IPS DF 6.9 (cell line): ENCODE measurements at regions not wholly inside any gene's neighbourhood (a gene's known extent, or its start where the extent isn't known, plus 50 kb on each side); places are given as distances from the start of the nearest gene placed in this dataset.

ENCODE experiments used
- DNase-seq: peaks from one replicate; pipeline ENCODE4 v3.0.0-alpha.2; 2013; ENCODE audit warnings: low read depth, low spot score
- H3K27ac ChIP-seq: one replicate; pipeline ENCODE4 v1.5.1; 2013; ENCODE audit warnings: low read length, control low read depth
- H3K27me3 ChIP-seq: 2 replicates; pipeline ENCODE4 v1.6.1; 2013; ENCODE audit warnings: mild to moderate bottlenecking, low read length; ENCODE audit not compliant: control insufficient read depth, insufficient read depth
- H3K36me3 ChIP-seq: 2 replicates; pipeline ENCODE4 v1.6.1; 2013; ENCODE audit warnings: low read length; ENCODE audit not compliant: control insufficient read depth, insufficient read depth
- H3K4me1 ChIP-seq: 2 replicates; pipeline ENCODE4 v1.6.1; 2013; ENCODE audit warnings: low read length; ENCODE audit not compliant: control insufficient read depth, insufficient read depth
- H3K4me3 ChIP-seq: 2 replicates; pipeline ENCODE4 v1.5.1; 2013; ENCODE audit warnings: mild to moderate bottlenecking, low read length
- H3K9me3 ChIP-seq: 2 replicates; pipeline ENCODE4 v1.6.1; 2013; ENCODE audit warnings: low read length, inconsistent platforms; ENCODE audit not compliant: control insufficient read depth, insufficient read depth
- WGBS: extraction: QIAGEN DNeasy Blood & Tissue Kit; methylation state at CpG from one replicate; pipeline ENCODE4 v1.1.7; 2013; ENCODE audit warnings: mixed read lengths, missing lambda C conversion rate; ENCODE audit not compliant: insufficient read length, insufficient coverage; 5-methylcytosine and 5-hydroxymethylcytosine counted together

- Histone ChIP-seq H3K4me3 (no peak overlapping the region), H3K4me1 (no peaks in the 10 kb centered on the region), H3K36me3 (no peaks in the 10 kb centered on the region), H3K27me3 (no peaks in the 10 kb centered on the region), H3K27ac (no peak overlapping the region), H3K9me3 (no peaks in the 10 kb centered on the region)
- DNase-seq: no peak
Observed at GRCh38 chr6:113331021-113331420, 526.1 kb upstream of the MARCKS start.

GRCh38 chr6:113338644-113339043, 518.5 kb upstream of the MARCKS start:
- no peak overlapping the region for H3K4me3 ChIP-seq
- no peaks in the 10 kb centered on the region for H3K4me1 ChIP-seq
- H3K27me3 ChIP-seq: no peaks in the 10 kb centered on the region
- no peak for DNase-seq
- no peaks in the 10 kb centered on the region for H3K36me3 ChIP-seq
- H3K27ac ChIP-seq: no peak overlapping the region
- H3K9me3 ChIP-seq: no peaks in the 10 kb centered on the region

GRCh38 chr6:113339209-113339608, 517.9 kb upstream of the MARCKS start:
- Histone ChIP-seq H3K27ac (no peak overlapping the region), H3K27me3 (no peaks in the 10 kb centered on the region), H3K4me1 (no peaks in the 10 kb centered on the region)

GRCh38 chr6:113340371-113340770, 516.8 kb upstream of the MARCKS start:
- no CpG with 5 or more reads among the region's 4 CpGs for WGBS
- H3K27me3 ChIP-seq: no peaks in the 10 kb centered on the region
- H3K9me3 ChIP-seq: no peaks in the 10 kb centered on the region
- no peak overlapping the region for H3K27ac ChIP-seq
- no peaks in the 10 kb centered on the region for H3K36me3 ChIP-seq
- H3K4me3 ChIP-seq: no peak overlapping the region
- no peak for DNase-seq
- no peaks in the 10 kb centered on the region for H3K4me1 ChIP-seq

More at GRCh38 chr6:113339209-113339608, 517.9 kb upstream of the MARCKS start:
- Histone ChIP-seq H3K4me3 (no peak overlapping the region), H3K36me3 (no peaks in the 10 kb centered on the region), H3K9me3 (no peaks in the 10 kb centered on the region)
- DNase-seq: no peak

- Histone ChIP-seq H3K27me3 (no peaks in the 10 kb centered on the region), H3K27ac (no peak overlapping the region), H3K4me3 (no peak overlapping the region), H3K4me1 (no peaks in the 10 kb centered on the region), H3K9me3 (no peaks in the 10 kb centered on the region), H3K36me3 (no peaks in the 10 kb centered on the region)
- WGBS: no CpG with 5 or more reads among the region's 1 CpG
- DNase-seq: no peak
Observed at GRCh38 chr6:113343940-113344339, 513.2 kb upstream of the MARCKS start.

GRCh38 chr6:113344969-113345368, 512.2 kb upstream of the MARCKS start:
- Histone ChIP-seq H3K27ac (no peak overlapping the region), H3K9me3 (no peaks in the 10 kb centered on the region), H3K36me3 (no peaks in the 10 kb centered on the region), H3K4me1 (no peaks in the 10 kb centered on the region), H3K27me3 (no peaks in the 10 kb centered on the region), H3K4me3 (no peak overlapping the region)
- WGBS: no CpG with 5 or more reads among the region's 2 CpGs
- DNase-seq: no peak

- Histone ChIP-seq H3K27ac (no peak overlapping the region), H3K36me3 (no peaks in the 10 kb centered on the region), H3K9me3 (no peaks in the 10 kb centered on the region), H3K4me1 (no peaks in the 10 kb centered on the region), H3K4me3 (no peak overlapping the region), H3K27me3 (no peaks in the 10 kb centered on the region)
- no peak for DNase-seq
- no CpG with 5 or more reads among the region's 3 CpGs for WGBS
Observed at GRCh38 chr6:113347436-113347835, 509.7 kb upstream of the MARCKS start.

GRCh38 chr6:113350461-113350860, 506.7 kb upstream of the MARCKS start:
- no peak overlapping the region for H3K27ac ChIP-seq
- no peak for DNase-seq

GRCh38 chr6:113351173-113351834, 505.8 kb upstream of the MARCKS start:
- Histone ChIP-seq H3K4me3 (no peak overlapping the region), H3K9me3 (no peaks in the 10 kb centered on the region), H3K4me1 (no peaks in the 10 kb centered on the region), H3K27me3 (no peaks in the 10 kb centered on the region), H3K27ac (no peak overlapping the region), H3K36me3 (no peaks in the 10 kb centered on the region)
- DNase-seq: no peak
- no CpG with 5 or more reads among the region's 4 CpGs for WGBS

More at GRCh38 chr6:113350461-113350860, 506.7 kb upstream of the MARCKS start:
- WGBS: no CpG with 5 or more reads among the region's 1 CpG
- H3K9me3 ChIP-seq: no peaks in the 10 kb centered on the region
- H3K4me1 ChIP-seq: no peaks in the 10 kb centered on the region
- no peaks in the 10 kb centered on the region for H3K36me3 ChIP-seq
- no peak overlapping the region for H3K4me3 ChIP-seq
- H3K27me3 ChIP-seq: no peaks in the 10 kb centered on the region

- no peaks in the 10 kb centered on the region for H3K36me3 ChIP-seq
- no peaks in the 10 kb centered on the region for H3K27me3 ChIP-seq
- no peak overlapping the region for H3K27ac ChIP-seq
- no CpG with 5 or more reads among the region's 3 CpGs for WGBS
- DNase-seq: no peak
- no peak overlapping the region for H3K4me3 ChIP-seq
- H3K9me3 ChIP-seq: no peaks in the 10 kb centered on the region
- no peaks in the 10 kb centered on the region for H3K4me1 ChIP-seq
Observed at GRCh38 chr6:113352029-113352801, 504.9 kb upstream of the MARCKS start.

GRCh38 chr6:113352831-113353230, 504.3 kb upstream of the MARCKS start:
- Histone ChIP-seq H3K27ac (no peak overlapping the region), H3K4me1 (no peaks in the 10 kb centered on the region), H3K27me3 (no peaks in the 10 kb centered on the region), H3K4me3 (no peak overlapping the region), H3K36me3 (no peaks in the 10 kb centered on the region), H3K9me3 (no peaks in the 10 kb centered on the region)
- no peak for DNase-seq
- no CpG with 5 or more reads among the region's 3 CpGs for WGBS
